MM.1S (cell line): ENCODE measurements at regions not wholly inside any gene's neighbourhood (a gene's known extent, or its start where the extent isn't known, plus 50 kb on each side); places are given as distances from the start of the nearest gene placed in this dataset.

ENCODE experiments used
- DNase-seq: peaks from one replicate; pipeline ENCODE4 v3.0.0-alpha.2; 2015
- H2AFZ ChIP-seq: fragments of 300-600 bp; sonication (generic); 2 replicates; pipeline ENCODE4 v1.6.0; 2016; ENCODE audit warnings: antibody characterized with exemption, low read length
- H3F3A ChIP-seq: fragments of 300-600 bp; sonication (generic); 2 replicates; pipeline ENCODE4 v1.6.1; 2016; ENCODE audit warnings: mild to moderate bottlenecking, antibody characterized with exemption, low read length, moderate library complexity, mixed read lengths; ENCODE audit not compliant: insufficient read depth
- H3K27ac ChIP-seq: fragments of 300-600 bp; sonication (generic); 2 replicates; pipeline ENCODE4 v1.5.1; 2016; ENCODE audit warnings: mild to moderate bottlenecking, low read length
- H3K27me3 ChIP-seq: fragments of 300-600 bp; sonication (generic); replicated peaks from 2 replicates; pipeline ENCODE4 v1.6.0; 2016; ENCODE audit warnings: low read length; ENCODE audit not compliant: insufficient read depth
- H3K36me3 ChIP-seq: fragments of 300-600 bp; sonication (generic); replicated peaks from 2 replicates; pipeline ENCODE4 v1.6.1; 2016; ENCODE audit warnings: mild to moderate bottlenecking, low read length, mixed read lengths; ENCODE audit not compliant: insufficient read depth
- H3K4me1 ChIP-seq: fragments of 300-600 bp; sonication (generic); 2 replicates; pipeline ENCODE4 v1.6.1; 2016; ENCODE audit warnings: low read length, mixed read lengths
- H3K4me2 ChIP-seq: fragments of 300-600 bp; sonication (generic); 2 replicates; pipeline ENCODE4 v1.6.0; 2016; ENCODE audit warnings: low read depth, low read length
- H3K4me3 ChIP-seq: fragments of 300-600 bp; sonication (generic); 2 replicates; pipeline ENCODE4 v1.5.1; 2016; ENCODE audit warnings: low read length, mixed read lengths
- H3K79me2 ChIP-seq: fragments of 300-600 bp; sonication (generic); 2 replicates; pipeline ENCODE4 v1.6.1; 2016; ENCODE audit warnings: mixed run types, low read length, mixed read lengths
- H3K9ac ChIP-seq: fragments of 300-600 bp; sonication (generic); 2 replicates; pipeline ENCODE4 v1.6.1; 2016; ENCODE audit warnings: low read length, mixed read lengths
- H3K9me2 ChIP-seq: fragments of 300-600 bp; sonication (generic); replicated peaks from 2 replicates; pipeline ENCODE4 v1.6.1; 2016; ENCODE audit warnings: mild to moderate bottlenecking, low read length, mixed read lengths; ENCODE audit not compliant: insufficient read depth
- H3K9me3 ChIP-seq: fragments of 300-600 bp; sonication (generic); replicated peaks from 2 replicates; pipeline ENCODE4 v1.6.1; 2016; ENCODE audit warnings: mild to moderate bottlenecking, low read length, mixed read lengths; ENCODE audit not compliant: insufficient read depth
- H4K20me1 ChIP-seq: fragments of 300-600 bp; sonication (generic); 2 replicates; pipeline ENCODE4 v1.6.1; 2016; ENCODE audit warnings: mild to moderate bottlenecking, low read length, moderate library complexity, mixed read lengths; ENCODE audit not compliant: insufficient read depth
- EZH2 ChIP-seq: fragments of 300-600 bp; sonication (generic); optimal IDR thresholded peaks from 2 replicates; pipeline ENCODE3; 2017; ENCODE audit warnings: low read depth, mild to moderate bottlenecking, antibody characterized with exemption, low read length, mixed read lengths
- EZH2phosphoT487 ChIP-seq: fragments of 300-600 bp; sonication (generic); IDR thresholded peaks from 2 replicates; pipeline ENCODE4 v1.6.1; 2018; ENCODE audit warnings: antibody characterized with exemption, low read length
- TF ChIP-seq, protein P1 (sequence below): fragments of 300-600 bp; sonication (generic); IDR thresholded peaks from 2 replicates; pipeline ENCODE4 v1.5.1; 2016; ENCODE audit warnings: antibody characterized with exemption, low read length, mixed read lengths

- H3K27ac ChIP-seq: no peak overlapping the region
- no peak overlapping the region for H3K9ac ChIP-seq
- no peak overlapping the region for H2AFZ ChIP-seq
- no peaks in the 10 kb centered on the region for H4K20me1 ChIP-seq
- H3F3A ChIP-seq: no peaks in the 10 kb centered on the region
- TF ChIP-seq EZH2 (no peak), EZH2phosphoT487 (no peak)
- TF ChIP-seq, protein P1, sequence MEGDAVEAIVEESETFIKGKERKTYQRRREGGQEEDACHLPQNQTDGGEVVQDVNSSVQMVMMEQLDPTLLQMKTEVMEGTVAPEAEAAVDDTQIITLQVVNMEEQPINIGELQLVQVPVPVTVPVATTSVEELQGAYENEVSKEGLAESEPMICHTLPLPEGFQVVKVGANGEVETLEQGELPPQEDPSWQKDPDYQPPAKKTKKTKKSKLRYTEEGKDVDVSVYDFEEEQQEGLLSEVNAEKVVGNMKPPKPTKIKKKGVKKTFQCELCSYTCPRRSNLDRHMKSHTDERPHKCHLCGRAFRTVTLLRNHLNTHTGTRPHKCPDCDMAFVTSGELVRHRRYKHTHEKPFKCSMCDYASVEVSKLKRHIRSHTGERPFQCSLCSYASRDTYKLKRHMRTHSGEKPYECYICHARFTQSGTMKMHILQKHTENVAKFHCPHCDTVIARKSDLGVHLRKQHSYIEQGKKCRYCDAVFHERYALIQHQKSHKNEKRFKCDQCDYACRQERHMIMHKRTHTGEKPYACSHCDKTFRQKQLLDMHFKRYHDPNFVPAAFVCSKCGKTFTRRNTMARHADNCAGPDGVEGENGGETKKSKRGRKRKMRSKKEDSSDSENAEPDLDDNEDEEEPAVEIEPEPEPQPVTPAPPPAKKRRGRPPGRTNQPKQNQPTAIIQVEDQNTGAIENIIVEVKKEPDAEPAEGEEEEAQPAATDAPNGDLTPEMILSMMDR: no peak
- H3K79me2 ChIP-seq: no peaks in the 10 kb centered on the region
- no peaks in the 10 kb centered on the region for H3K4me1 ChIP-seq
- no peaks in the 10 kb centered on the region for H3K27me3 ChIP-seq
- H3K9me2 ChIP-seq: no peaks in the 10 kb centered on the region
- DNase-seq: no peak
- no peaks in the 10 kb centered on the region for H3K36me3 ChIP-seq
- no peak overlapping the region for H3K4me3 ChIP-seq
- no peak overlapping the region for H3K4me2 ChIP-seq
- no peaks in the 10 kb centered on the region for H3K9me3 ChIP-seq
Observed at GRCh38 chr6:147716434-147716833, 207.9 kb downstream of the SAMD5 start.

GRCh38 chr6:147717991-147718390, 209.5 kb downstream of the SAMD5 start:
- Histone ChIP-seq H3K27ac (no peak overlapping the region), H3K79me2 (no peaks in the 10 kb centered on the region), H3K4me2 (no peak overlapping the region), H3K27me3 (no peaks in the 10 kb centered on the region), H3K4me1 (no peaks in the 10 kb centered on the region), H3K9ac (no peak overlapping the region), H3F3A (no peaks in the 10 kb centered on the region), H4K20me1 (no peaks in the 10 kb centered on the region), H3K9me3 (no peaks in the 10 kb centered on the region), H3K9me2 (no peaks in the 10 kb centered on the region), H3K4me3 (no peak overlapping the region), H3K36me3 (no peaks in the 10 kb centered on the region), H2AFZ (no peak overlapping the region)
- no peak for DNase-seq
- TF ChIP-seq EZH2 (no peak), EZH2phosphoT487 (no peak)
- TF ChIP-seq, protein P1: no peak

- no peaks in the 10 kb centered on the region for H3K79me2 ChIP-seq
- no peaks in the 10 kb centered on the region for H3K4me1 ChIP-seq
- DNase-seq: no peak
- no peaks in the 10 kb centered on the region for H3K9me3 ChIP-seq
- no peak overlapping the region for H3K27ac ChIP-seq
- no peaks in the 10 kb centered on the region for H4K20me1 ChIP-seq
- H3F3A ChIP-seq: no peaks in the 10 kb centered on the region
- H3K9ac ChIP-seq: no peak overlapping the region
- H3K27me3 ChIP-seq: no peaks in the 10 kb centered on the region
- no peak overlapping the region for H3K4me3 ChIP-seq
- H3K9me2 ChIP-seq: no peaks in the 10 kb centered on the region
- no peak for TF ChIP-seq EZH2
- TF ChIP-seq, protein P1: no peak
- no peak for TF ChIP-seq EZH2phosphoT487
- H3K36me3 ChIP-seq: no peaks in the 10 kb centered on the region
- no peak overlapping the region for H2AFZ ChIP-seq
- H3K4me2 ChIP-seq: no peak overlapping the region
Observed at GRCh38 chr6:147722158-147722557, 213.7 kb downstream of the SAMD5 start.
